Epithelial cell of prostate (primary cell): ENCODE measurements at regions not wholly inside any gene's neighbourhood (a gene's known extent, or its start where the extent isn't known, plus 50 kb on each side); places are given as distances from the start of the nearest gene placed in this dataset.

ENCODE experiments used
- DNase-seq: peaks from one replicate; pipeline ENCODE4 v3.0.0-alpha.2; 2011; ENCODE audit warnings: low read depth, low spot score
- H3K27ac ChIP-seq: fragments of 450-650 bp; 2 replicates; pipeline ENCODE4 v1.5.1; 2017; ENCODE audit warnings: mild to moderate bottlenecking

DNA sequence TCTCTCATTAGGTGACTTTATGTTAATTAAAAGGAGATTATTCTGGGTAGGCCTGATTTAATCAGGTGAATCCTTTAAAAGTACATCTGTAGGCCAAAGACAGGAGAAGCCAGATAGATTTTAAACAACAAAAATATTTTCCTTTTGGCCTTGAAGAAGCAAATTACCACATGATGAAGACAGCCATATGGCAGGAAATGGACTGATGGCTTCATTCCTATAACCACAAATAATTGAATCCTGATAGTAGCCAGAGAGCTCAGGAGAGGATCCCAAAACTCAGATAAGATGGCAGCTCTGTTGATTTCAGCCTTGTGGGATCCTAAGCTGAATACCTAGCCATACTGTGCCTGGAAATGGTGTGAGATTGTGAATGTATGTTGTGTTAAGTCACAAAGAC, 66.1 kb upstream of the PRKX start:
- H3K27ac ChIP-seq = no peak overlapping the region
- no peak for DNase-seq

DNA sequence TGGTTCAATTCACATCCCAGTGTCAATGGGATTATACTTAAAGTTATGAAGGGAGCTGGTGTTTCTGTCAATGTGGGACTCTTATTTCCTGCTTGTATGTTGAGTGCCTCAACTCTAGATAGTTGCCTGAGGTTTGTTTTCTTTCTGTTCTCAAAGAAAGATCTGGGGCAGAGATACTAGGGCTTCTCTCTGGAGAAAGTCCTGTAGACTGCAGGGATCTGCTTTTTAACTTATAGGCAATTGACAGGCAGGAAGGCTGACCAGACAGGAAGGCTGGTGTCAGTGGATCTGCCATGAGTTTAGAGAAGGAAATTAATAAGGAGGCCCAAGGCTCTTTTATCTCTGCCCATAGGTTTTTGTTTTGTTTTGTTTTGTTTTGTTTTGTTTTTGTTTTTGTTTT, 64.0 kb upstream of the PRKX start:
- no peak overlapping the region for H3K27ac ChIP-seq
- DNase-seq = no peak

DNA sequence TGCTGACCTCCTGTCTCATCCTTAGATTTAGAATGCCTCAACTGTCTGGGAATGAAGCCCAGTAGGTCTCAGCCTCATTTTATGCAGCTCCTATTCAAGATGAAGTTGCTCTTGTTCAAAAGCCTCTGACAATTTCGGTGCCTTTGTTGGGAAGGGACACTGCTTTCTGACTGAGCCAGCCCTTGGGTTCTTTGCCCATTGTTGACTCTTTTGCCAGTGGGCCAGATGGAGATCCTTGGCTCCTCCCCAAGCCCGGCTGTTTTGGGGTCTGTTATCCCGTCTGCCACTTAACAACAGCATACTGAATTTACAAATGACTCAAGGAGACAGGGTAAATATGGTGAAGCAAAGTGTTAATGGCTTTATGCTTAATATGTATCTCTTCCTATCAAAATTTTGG, 58.3 kb upstream of the PRKX start:
- no peak overlapping the region for H3K27ac ChIP-seq
- no peak for DNase-seq

DNA sequence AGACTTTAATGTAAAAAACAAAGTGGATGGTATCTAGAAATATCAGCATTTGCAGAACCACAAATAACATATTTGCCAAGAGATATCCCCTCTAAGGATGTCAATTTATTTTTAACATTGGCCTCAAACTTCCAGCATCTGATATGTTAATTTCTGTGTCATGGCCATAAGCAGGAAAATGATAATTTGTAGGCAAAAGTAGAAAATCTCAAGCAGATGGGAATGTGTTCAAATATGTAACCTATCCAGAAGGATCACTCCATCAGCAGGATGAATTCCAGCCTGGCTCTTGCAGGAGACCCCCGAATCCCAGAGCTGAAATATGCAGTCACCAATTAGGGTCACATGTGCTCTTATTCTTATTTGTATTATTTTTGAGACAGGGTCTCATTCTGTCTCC, 55.4 kb upstream of the PRKX start:
- H3K27ac ChIP-seq = no peak overlapping the region
- no peak for DNase-seq
